ENCODE measurements at regions not wholly inside any gene's neighbourhood (a gene's known extent, or its start where the extent isn't known, plus 50 kb on each side); places are given as distances from the start of the nearest gene placed in this dataset.

- no peak overlapping the region for H3K27ac ChIP-seq
- no peak overlapping the region for H3K4me3 ChIP-seq (ENCODE audit: low read depth in 1 of 2, low read length in 1 of 2)
- H3K36me3 ChIP-seq: no peaks in the 10 kb centered on the region
- TF ChIP-seq CTCF (IDR thresholded peaks at IDR 0.05): no peak
- no peaks in the 10 kb centered on the region for H3K27me3 ChIP-seq
- H3K9me3 ChIP-seq: no peaks in the 10 kb centered on the region
- H3K4me1 ChIP-seq (ENCODE audit: control insufficient read depth in 1 of 2, insufficient read depth in 1 of 2, low read depth in 1 of 2, low read length in 1 of 2): peaks cover 0 to under 1% of the 10 kb centered on the region in 2 experiments
Observed at GRCh38 chr7:7108931-7109330, 73.4 kb upstream of the C1GALT1 start.

GRCh38 chr7:7109934-7110333, 72.4 kb upstream of the C1GALT1 start:
- no peak overlapping the region for H3K27ac ChIP-seq
- TF ChIP-seq CTCF (IDR thresholded peaks at IDR 0.05): no peak
- H3K36me3 ChIP-seq: no peaks in the 10 kb centered on the region
- no peaks in the 10 kb centered on the region for H3K9me3 ChIP-seq
- no peaks in the 10 kb centered on the region for H3K4me1 ChIP-seq (ENCODE audit: control insufficient read depth in 1 of 2, insufficient read depth in 1 of 2, low read depth in 1 of 2, low read length in 1 of 2)
- H3K27me3 ChIP-seq: no peaks in the 10 kb centered on the region
- no peak overlapping the region for H3K4me3 ChIP-seq (ENCODE audit: low read depth in 1 of 2, low read length in 1 of 2)

DNA sequence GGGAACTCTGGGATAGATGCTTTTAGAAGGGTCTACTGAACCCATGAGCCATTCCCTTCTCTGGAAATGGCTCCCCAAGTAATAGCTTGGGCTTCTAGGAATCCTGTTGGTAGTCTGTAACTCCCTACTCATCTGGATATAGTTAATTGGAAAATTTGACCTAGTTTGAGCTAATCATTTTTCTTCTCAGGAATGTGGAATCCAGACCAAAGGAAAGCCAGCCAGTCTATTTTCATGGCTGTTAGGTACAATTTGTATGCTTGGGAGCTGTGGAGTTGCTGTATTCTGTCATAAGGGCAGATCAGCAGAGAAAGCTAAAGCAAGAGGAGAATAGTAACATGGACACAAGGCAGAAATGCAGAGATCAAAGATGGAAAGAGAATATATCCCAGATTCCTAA, 71.6 kb upstream of the C1GALT1 start:
- H3K4me3 ChIP-seq (ENCODE audit: low read depth in 1 of 2, low read length in 1 of 2): no peak overlapping the region
- no peaks in the 10 kb centered on the region for H3K27me3 ChIP-seq
- no peak overlapping the region for H3K27ac ChIP-seq
- no peak for TF ChIP-seq CTCF (IDR thresholded peaks at IDR 0.05)
- H3K36me3 ChIP-seq: no peaks in the 10 kb centered on the region
- no peaks in the 10 kb centered on the region for H3K4me1 ChIP-seq (ENCODE audit: control insufficient read depth in 1 of 2, insufficient read depth in 1 of 2, low read depth in 1 of 2, low read length in 1 of 2)
- no peaks in the 10 kb centered on the region for H3K9me3 ChIP-seq

GRCh38 chr7:7112868-7113267, 69.5 kb upstream of the C1GALT1 start:
- no peaks in the 10 kb centered on the region for H3K4me1 ChIP-seq (ENCODE audit: control insufficient read depth in 1 of 2, insufficient read depth in 1 of 2, low read depth in 1 of 2, low read length in 1 of 2)
- H3K36me3 ChIP-seq: no peaks in the 10 kb centered on the region
- H3K4me3 ChIP-seq (ENCODE audit: low read depth in 1 of 2, low read length in 1 of 2): no peak overlapping the region
- H3K9me3 ChIP-seq: no peaks in the 10 kb centered on the region
- no peaks in the 10 kb centered on the region for H3K27me3 ChIP-seq
- no peak for TF ChIP-seq CTCF (IDR thresholded peaks at IDR 0.05)
- H3K27ac ChIP-seq: no peak overlapping the region

DNA sequence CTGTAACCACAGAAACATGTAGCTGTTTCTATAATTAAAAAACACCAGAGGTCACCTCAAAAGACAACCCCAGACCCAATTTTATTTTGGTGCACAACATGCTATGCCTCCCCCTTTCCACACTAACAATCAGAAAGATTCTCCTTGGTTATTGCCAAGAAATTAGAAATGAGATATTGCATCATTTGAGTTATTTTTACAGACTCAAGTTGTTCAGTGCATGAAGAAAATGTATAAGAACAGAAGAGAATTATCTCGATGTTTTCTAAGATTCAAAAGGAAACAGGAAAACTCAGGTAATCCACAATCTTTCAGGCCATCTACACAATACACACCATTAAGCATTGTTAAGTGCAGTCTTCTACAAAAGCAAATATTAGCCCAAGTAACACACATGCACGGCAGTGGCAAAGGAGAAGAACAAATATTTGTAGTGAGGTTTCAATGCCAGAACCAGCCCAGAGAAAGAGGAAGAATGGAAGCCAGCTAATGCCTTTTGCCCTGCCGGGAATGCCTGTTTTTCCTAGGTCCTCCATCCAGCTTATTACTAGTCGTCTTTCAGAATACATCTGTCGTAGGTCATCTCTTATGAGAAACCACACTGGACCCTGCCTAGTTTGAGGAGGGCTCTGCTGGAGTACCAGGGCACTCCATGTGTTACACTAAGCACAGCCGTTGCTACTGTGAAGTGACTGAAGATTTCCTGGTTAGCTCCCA, 67.6 kb upstream of the C1GALT1 start:
- Histone ChIP-seq H3K4me1 (ENCODE audit: control insufficient read depth in 1 of 2, insufficient read depth in 1 of 2, low read depth in 1 of 2, low read length in 1 of 2) (no peaks in the 10 kb centered on the region), H3K27ac (no peak overlapping the region), H3K36me3 (no peaks in the 10 kb centered on the region), H3K9me3 (no peaks in the 10 kb centered on the region), H3K27me3 (no peaks in the 10 kb centered on the region), H3K4me3 (ENCODE audit: low read depth in 1 of 2, low read length in 1 of 2) (no peak overlapping the region)
- no peak for TF ChIP-seq CTCF (IDR thresholded peaks at IDR 0.05)

Data from neutrophil (primary cell).